ENCODE measurements at regions not wholly inside any gene's neighbourhood (a gene's known extent, or its start where the extent isn't known, plus 50 kb on each side); places are given as distances from the start of the nearest gene placed in this dataset.

- no peak for TF ChIP-seq CTCF (IDR thresholded peaks at IDR 0.05)
- Histone ChIP-seq H3K36me3 (replicated peaks in 1 of 2; ENCODE audit: control insufficient read depth in 1 of 2, insufficient read depth in 2 of 2, low read length in 2 of 2) (no peaks in the 10 kb centered on the region), H3K9me3 (replicated peaks in 1 of 2; ENCODE audit: control insufficient read depth in 1 of 2, insufficient read depth in 1 of 2, low read length in 2 of 2) (no peaks in the 10 kb centered on the region), H3K4me2 (replicated peaks; ENCODE audit: extremely low read depth, low read length, poor library complexity, severe bottlenecking) (no peak overlapping the region), H3K4me1 (ENCODE audit: control insufficient read depth in 1 of 2, insufficient read depth in 2 of 2, low read length in 2 of 2) (no peaks in the 10 kb centered on the region), H3K9ac (ENCODE audit: insufficient read depth, low read length, poor library complexity, severe bottlenecking) (no peak overlapping the region), H3K27ac (ENCODE audit: low read depth in 1 of 2, low read length in 2 of 2) (no peak overlapping the region), H2AFZ (ENCODE audit: insufficient read depth, low read depth, low read length, poor library complexity, severe bottlenecking) (no peak overlapping the region), H3K79me2 (ENCODE audit: insufficient read depth, low read length) (no peaks in the 10 kb centered on the region), H3K4me3 (replicated peaks in 1 of 3; ENCODE audit: low read depth in 2 of 3, low read length in 3 of 3) (no peak overlapping the region), H4K20me1 (ENCODE audit: insufficient read depth, low read length) (no peaks in the 10 kb centered on the region), H3K27me3 (ENCODE audit: control insufficient read depth in 2 of 2, insufficient read depth in 2 of 2, low read length in 2 of 2) (no peaks in the 10 kb centered on the region)
- peaks cover 0 to 2% (median 0%) of the 10 kb centered on the region in 7 donors for H3K9me3 Mint-ChIP-seq
- no peak overlapping the region for H3K27ac Mint-ChIP-seq
- WGBS (ENCODE audit: insufficient coverage): no CpG with 5 or more reads among the region's 1 CpG
- H3K4me3 Mint-ChIP-seq: no peak overlapping the region
- no peak for DNase-seq
- intact Hi-C loops (cut with micrococcal nuclease): no loop called here
- no peaks in the 10 kb centered on the region for H3K4me1 Mint-ChIP-seq
- no peaks in the 10 kb centered on the region for H3K36me3 Mint-ChIP-seq
- H3K27me3 Mint-ChIP-seq (ENCODE audit: low read depth in 3 of 3): peaks cover 0 to 11% (median 0%) of the 10 kb centered on the region in 3 donors
Observed at GRCh38 chr18:55041366-55041765, 82.1 kb upstream of the CCDC68 start.

DNA sequence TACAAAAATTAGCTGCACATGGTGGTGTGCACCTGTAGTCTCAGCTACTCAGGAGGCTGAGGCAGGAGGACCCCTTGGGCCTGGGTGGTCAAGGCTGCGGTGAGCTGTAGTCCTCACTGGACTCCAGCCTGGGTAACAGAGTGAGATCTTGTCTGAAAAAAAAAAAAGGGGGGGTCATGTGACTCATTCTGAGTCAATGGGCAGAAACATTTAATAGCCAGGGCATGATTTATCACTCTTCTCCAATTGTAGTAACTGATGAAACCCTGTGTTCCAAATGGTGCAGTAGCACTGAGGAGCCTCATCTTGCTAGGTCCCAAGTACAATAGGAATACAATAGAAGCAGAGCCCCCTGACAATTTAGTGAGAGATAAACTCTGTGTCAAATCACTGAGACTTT, 78.9 kb upstream of the CCDC68 start:
- no peaks in the 10 kb centered on the region for H3K79me2 ChIP-seq (ENCODE audit: insufficient read depth, low read length)
- no peak overlapping the region for H3K9ac ChIP-seq (ENCODE audit: insufficient read depth, low read length, poor library complexity, severe bottlenecking)
- intact Hi-C loops (cut with micrococcal nuclease): no loop called here
- no peak overlapping the region for H3K27ac Mint-ChIP-seq
- H3K4me3 Mint-ChIP-seq: no peak overlapping the region
- H2AFZ ChIP-seq (ENCODE audit: insufficient read depth, low read depth, low read length, poor library complexity, severe bottlenecking): no peak overlapping the region
- peaks cover 0 to 11% (median 0%) of the 10 kb centered on the region in 3 donors for H3K27me3 Mint-ChIP-seq (ENCODE audit: low read depth in 3 of 3)
- no peaks in the 10 kb centered on the region for H3K4me1 ChIP-seq (ENCODE audit: control insufficient read depth in 1 of 2, insufficient read depth in 2 of 2, low read length in 2 of 2)
- no peaks in the 10 kb centered on the region for H3K36me3 ChIP-seq (replicated peaks in 1 of 2; ENCODE audit: control insufficient read depth in 1 of 2, insufficient read depth in 2 of 2, low read length in 2 of 2)
- no peaks in the 10 kb centered on the region for H3K36me3 Mint-ChIP-seq
- peaks cover 0 to 2% (median 0%) of the 10 kb centered on the region in 7 donors for H3K9me3 Mint-ChIP-seq
- H3K4me2 ChIP-seq (replicated peaks; ENCODE audit: extremely low read depth, low read length, poor library complexity, severe bottlenecking): no peak overlapping the region
- H3K4me1 Mint-ChIP-seq: no peaks in the 10 kb centered on the region
- H3K9me3 ChIP-seq (replicated peaks in 1 of 2; ENCODE audit: control insufficient read depth in 1 of 2, insufficient read depth in 1 of 2, low read length in 2 of 2): no peaks in the 10 kb centered on the region
- DNase-seq: no peak
- TF ChIP-seq CTCF (IDR thresholded peaks at IDR 0.05): no peak
- H3K27ac ChIP-seq (ENCODE audit: low read depth in 1 of 2, low read length in 2 of 2): no peak overlapping the region
- H3K4me3 ChIP-seq (replicated peaks in 1 of 3; ENCODE audit: low read depth in 2 of 3, low read length in 3 of 3): no peak overlapping the region
- H4K20me1 ChIP-seq (ENCODE audit: insufficient read depth, low read length): no peaks in the 10 kb centered on the region
- H3K27me3 ChIP-seq (ENCODE audit: control insufficient read depth in 2 of 2, insufficient read depth in 2 of 2, low read length in 2 of 2): no peaks in the 10 kb centered on the region
- WGBS (ENCODE audit: insufficient coverage): 100% methylated on average over 1 of the region's 1 CpG

Data from CD14-positive monocyte (primary cell).